ENCODE measurements at regions not wholly inside any gene's neighbourhood (a gene's known extent, or its start where the extent isn't known, plus 50 kb on each side); places are given as distances from the start of the nearest gene placed in this dataset.

DNA sequence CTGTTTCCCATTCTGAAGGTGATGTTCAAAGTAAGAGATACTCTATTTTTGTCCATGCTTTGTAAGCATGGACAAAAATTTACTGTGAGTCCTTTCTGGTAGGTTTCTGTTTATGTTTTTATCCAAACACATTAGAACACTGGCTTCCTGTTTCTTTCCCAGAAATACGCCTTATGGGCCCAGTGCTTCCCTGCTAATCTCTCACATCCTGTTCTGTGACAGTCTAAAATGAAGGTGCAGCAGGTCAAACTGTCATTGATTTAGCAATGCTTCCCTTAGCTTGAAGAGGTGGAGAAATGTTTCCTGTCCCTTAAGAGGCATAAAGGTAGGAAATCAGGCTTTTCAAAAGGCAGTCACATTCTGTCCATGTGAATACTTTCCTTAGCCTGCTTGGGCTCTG is 305.6 kb downstream of the RPS29 start:
- ChIA-PET POLR2A (no interaction called here), CTCF (no interaction called here), RAD21 (ENCODE audit: low non-redundant PET in 1 of 2, low total read pairs in 2 of 2, uncharacterized antibody in 2 of 2, unreplicated experiment in 2 of 2) (no interaction called here)
- no TSS peak for BruUV-seq (replicated peaks)
- Histone ChIP-seq H3K36me3 (ENCODE audit: control insufficient read depth in 1 of 2, insufficient read depth in 2 of 2, low read length in 2 of 2) (no peaks in the 10 kb centered on the region), H3K27me3 (ENCODE audit: insufficient read depth, low read length) (0 out of 2 replicates have a peak, but pooled peaks cover 4% of the 10 kb centered on the region), H3K9me2 (ENCODE audit: insufficient read depth) (no peaks in the 10 kb centered on the region), H3K4me3 (replicated peaks in 1 of 2; ENCODE audit: low read depth in 1 of 2, low read length in 2 of 2) (no peak overlapping the region), H3K9ac (ENCODE audit: low read length) (no peak overlapping the region), H4K20me1 (ENCODE audit: insufficient read depth) (no peaks in the 10 kb centered on the region), H3K27ac (ENCODE audit: low read depth, low read length) (no peak overlapping the region), H3K4me1 (ENCODE audit: control insufficient read depth in 1 of 2, insufficient read depth in 2 of 2, low read length in 2 of 2) (no peaks in the 10 kb centered on the region), H3K4me2 (ENCODE audit: low read length) (no peak overlapping the region), H3K79me2 (ENCODE audit: insufficient read depth, low read length) (no peaks in the 10 kb centered on the region), H3K9me3 (ENCODE audit: control insufficient read depth in 1 of 2, insufficient read depth in 1 of 2, low read depth in 1 of 2, low read length in 2 of 2) (no peaks in the 10 kb centered on the region), H2AFZ (ENCODE audit: low read depth, low read length, poor library complexity, severe bottlenecking) (no peak overlapping the region)
- ATAC-seq, result no peak
- TF ChIP-seq YY1 (IDR thresholded peaks at IDR 0.05; ENCODE audit: extremely low read depth, insufficient replicate concordance, low read depth, low read length) (no peak), ZBTB33 (IDR thresholded peaks at IDR 0.05; ENCODE audit: extremely low read depth, insufficient replicate concordance, low read length) (no peak), FOSL1 (IDR thresholded peaks at IDR 0.05; ENCODE audit: low read depth) (no peak), POLR2A (IDR thresholded peaks at IDR 0.05; ENCODE audit: borderline replicate concordance, extremely low read depth, insufficient read depth, insufficient read length) (no peak), EZH2 (IDR thresholded peaks at IDR 0.05) (no peak), EZH2phosphoT487 (IDR thresholded peaks at IDR 0.05; ENCODE audit: borderline replicate concordance) (no peak), ZFX (IDR thresholded peaks at IDR 0.05) (no peak), ELF1 (IDR thresholded peaks at IDR 0.05; ENCODE audit: borderline replicate concordance, low read depth) (no peak), SRF (IDR thresholded peaks at IDR 0.05; ENCODE audit: low read depth) (no peak), CTCF (IDR thresholded peaks at IDR 0.05 in 2 of 3, conservative IDR thresholded peaks at IDR 0.05 in 1 of 3; ENCODE audit: borderline replicate concordance in 1 of 3, insufficient read depth in 1 of 3, low read depth in 2 of 3, low read length in 2 of 3) (no peak), ATF3 (IDR thresholded peaks at IDR 0.05) (no peak), MAX (IDR thresholded peaks at IDR 0.05) (no peak), TCF7L2 (IDR thresholded peaks at IDR 0.05; ENCODE audit: borderline replicate concordance, extremely low read depth, insufficient read depth, insufficient read length) (no peak)
- TF ChIP-seq, protein P1, sequence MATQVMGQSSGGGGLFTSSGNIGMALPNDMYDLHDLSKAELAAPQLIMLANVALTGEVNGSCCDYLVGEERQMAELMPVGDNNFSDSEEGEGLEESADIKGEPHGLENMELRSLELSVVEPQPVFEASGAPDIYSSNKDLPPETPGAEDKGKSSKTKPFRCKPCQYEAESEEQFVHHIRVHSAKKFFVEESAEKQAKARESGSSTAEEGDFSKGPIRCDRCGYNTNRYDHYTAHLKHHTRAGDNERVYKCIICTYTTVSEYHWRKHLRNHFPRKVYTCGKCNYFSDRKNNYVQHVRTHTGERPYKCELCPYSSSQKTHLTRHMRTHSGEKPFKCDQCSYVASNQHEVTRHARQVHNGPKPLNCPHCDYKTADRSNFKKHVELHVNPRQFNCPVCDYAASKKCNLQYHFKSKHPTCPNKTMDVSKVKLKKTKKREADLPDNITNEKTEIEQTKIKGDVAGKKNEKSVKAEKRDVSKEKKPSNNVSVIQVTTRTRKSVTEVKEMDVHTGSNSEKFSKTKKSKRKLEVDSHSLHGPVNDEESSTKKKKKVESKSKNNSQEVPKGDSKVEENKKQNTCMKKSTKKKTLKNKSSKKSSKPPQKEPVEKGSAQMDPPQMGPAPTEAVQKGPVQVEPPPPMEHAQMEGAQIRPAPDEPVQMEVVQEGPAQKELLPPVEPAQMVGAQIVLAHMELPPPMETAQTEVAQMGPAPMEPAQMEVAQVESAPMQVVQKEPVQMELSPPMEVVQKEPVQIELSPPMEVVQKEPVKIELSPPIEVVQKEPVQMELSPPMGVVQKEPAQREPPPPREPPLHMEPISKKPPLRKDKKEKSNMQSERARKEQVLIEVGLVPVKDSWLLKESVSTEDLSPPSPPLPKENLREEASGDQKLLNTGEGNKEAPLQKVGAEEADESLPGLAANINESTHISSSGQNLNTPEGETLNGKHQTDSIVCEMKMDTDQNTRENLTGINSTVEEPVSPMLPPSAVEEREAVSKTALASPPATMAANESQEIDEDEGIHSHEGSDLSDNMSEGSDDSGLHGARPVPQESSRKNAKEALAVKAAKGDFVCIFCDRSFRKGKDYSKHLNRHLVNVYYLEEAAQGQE (IDR thresholded peaks at IDR 0.05; ENCODE audit: low read depth), result no peak
- no peak for DNase-seq (ENCODE audit: low read depth, low spot score)
- intact Hi-C loops (cut with micrococcal nuclease), result no loop called here
